Umbilical cord (tissue), 1 donor: ENCODE measurements at regions not wholly inside any gene's neighbourhood (a gene's known extent, or its start where the extent isn't known, plus 50 kb on each side); places are given as distances from the start of the nearest gene placed in this dataset.
"Not testable (repeated sequence)": the region's sequence is repeated elsewhere in the genome, so short reads cannot be mapped to it uniquely, and the experiment has no call there.

Experiments
- DNase-seq: peaks from one replicate; pipeline ENCODE4 v3.0.0-alpha.2; 2015; ENCODE audit warnings: low spot score

DNA sequence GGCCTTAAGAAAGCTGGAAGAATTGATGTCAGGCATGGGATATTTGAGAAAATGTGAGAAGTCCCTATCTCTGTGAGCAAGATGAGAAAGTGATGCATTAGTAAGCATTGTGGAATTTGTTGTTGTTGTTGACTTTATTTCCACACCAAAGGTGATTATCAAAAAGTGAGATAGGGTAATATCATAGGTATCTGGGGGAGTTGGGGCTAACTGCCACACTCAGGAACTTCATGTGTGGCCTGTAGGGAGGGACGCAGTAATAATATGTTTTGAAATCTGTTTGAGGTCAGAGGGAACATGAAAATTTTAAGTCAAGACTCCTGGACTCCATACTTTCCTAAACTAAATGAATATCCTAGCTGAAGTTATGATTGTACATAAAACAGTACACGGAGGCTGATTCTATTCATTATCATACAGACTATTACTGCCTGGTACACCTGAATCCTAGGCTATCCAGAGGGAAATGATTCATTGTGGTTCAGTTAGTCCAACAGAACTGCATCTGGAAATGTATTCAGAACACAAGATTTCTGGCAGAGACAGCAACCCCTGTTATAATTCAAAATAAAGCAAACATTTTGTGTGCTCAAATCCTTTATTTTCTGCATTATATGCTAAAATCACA lies 304.8 kb downstream of the CPS1 start:
- DNase-seq: no peak

- DNase-seq: no peak
Observed at GRCh38 chr2:210862283-210863065, 306.1 kb downstream of the CPS1 start.

DNA sequence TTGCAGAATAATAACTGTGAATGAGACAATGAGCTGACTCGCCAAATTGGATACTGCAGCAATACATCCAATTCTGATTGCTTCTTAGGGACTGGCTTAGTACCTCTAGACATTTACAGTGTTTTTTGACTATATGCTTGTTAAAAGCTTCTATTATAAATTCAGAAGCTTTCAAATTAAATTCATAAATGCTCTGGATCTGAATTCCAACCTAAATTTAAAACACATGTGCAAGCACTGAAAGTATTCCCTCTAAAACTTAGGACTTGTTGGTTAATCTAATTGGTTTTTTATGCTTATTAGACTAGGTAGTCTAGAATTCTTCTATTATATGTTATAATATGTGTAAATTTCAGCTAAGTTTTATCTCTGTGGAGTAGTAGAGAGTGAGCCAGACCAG lies 306.9 kb downstream of the CPS1 start:
- DNase-seq: no peak

DNA sequence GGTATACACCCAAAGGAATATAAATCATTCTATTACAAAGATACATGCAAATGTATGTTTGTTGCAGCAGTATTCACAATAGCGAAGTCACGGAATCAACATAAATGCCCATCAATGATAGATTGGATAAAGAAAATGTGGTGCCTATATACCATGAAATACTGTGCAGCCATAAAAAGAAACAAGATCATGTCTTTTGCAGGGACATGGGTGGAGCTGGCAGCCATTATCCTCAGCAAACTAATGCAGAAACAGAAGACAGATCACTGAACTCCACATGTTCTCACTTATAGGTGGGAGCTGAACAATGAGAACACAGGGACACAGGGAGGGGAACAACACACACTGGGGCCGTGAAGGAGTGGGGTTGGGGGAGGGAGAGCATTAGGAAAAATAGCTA lies 315.2 kb downstream of the CPS1 start:
- not testable (repeated sequence) for DNase-seq

DNA sequence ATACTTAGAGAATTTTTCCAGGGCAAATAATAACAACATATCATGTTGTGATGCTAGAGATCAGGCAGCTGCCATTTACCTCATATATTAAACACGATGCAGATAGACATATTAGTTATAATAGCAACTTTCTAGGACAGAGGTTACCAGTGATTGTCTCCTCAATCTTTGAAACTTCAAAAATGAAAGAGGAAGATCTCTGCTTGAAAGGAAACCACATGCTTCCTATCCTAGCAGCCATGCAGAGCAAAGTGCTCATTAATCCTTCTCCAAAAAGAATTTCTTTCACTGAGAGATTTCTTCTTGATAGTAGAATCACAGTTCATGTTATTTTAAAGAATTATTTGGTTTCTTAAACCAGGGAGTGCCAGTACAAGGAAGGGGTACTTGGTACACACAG lies 317.2 kb downstream of the CPS1 start:
- no peak for DNase-seq

GRCh38 chr2:210884227-210884626 lies 327.8 kb downstream of the CPS1 start:
- DNase-seq: no peak

- no peak for DNase-seq
Observed at GRCh38 chr2:210888035-210888434, 331.6 kb downstream of the CPS1 start.

DNA sequence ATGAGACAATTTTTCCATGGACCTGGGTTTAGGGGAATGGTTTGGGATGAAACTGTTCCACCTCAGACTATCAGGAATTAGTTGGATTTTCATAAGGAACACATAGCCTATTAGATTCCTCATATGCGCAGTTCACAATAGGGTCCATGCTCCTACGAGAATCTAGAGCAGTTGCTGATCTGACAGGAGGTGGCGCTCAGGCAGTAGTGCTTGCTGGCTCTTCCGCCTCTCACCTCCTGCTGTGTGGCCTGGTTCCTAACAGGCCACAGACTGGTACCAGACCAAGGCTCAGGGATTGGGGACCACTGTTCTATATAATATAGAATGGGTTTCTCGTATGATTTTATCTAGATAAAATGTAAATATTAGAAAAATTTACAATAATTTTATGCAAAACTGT lies 338.7 kb downstream of the CPS1 start:
- no peak for DNase-seq

DNA sequence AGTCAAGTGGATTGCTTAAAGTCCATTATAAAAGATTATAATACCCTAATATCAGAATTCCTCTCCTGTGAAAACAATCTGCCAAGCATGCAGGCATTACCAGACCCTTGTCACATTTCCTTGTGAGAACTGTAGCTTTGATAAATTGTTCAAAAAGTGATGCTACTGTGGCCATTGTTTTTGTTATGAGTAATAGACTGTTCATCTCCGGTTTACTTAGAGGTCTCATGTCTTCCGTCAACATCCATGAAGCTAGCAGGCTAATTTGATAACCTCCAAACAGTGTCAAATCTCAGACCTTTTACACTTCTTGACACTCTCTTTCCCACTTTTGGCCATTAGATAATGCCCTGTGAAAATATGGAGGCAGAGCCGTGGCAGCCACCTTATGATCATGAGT lies 342.7 kb downstream of the CPS1 start:
- no peak for DNase-seq

GRCh38 chr2:210901326-210901725 lies 344.9 kb downstream of the CPS1 start:
- DNase-seq: no peak

DNA sequence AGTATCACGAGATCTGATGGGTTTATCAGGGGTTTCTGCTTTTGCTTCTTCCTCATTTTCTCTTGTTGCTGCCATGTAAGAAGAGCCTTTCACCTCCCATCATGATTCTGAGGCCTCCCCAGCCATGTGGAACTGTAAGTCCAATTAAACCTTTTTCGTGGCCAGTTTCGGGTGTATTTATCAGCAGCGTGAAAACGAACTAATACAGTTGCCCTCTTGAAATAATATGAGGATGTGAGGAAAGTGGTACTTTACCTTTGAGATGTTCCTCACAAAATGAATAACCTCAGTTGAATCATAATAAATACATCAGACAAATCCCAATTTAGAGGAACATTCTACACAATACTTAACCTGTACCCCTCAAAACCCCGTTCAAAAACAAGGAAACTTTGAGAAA lies 356.4 kb downstream of the CPS1 start:
- no peak for DNase-seq

DNA sequence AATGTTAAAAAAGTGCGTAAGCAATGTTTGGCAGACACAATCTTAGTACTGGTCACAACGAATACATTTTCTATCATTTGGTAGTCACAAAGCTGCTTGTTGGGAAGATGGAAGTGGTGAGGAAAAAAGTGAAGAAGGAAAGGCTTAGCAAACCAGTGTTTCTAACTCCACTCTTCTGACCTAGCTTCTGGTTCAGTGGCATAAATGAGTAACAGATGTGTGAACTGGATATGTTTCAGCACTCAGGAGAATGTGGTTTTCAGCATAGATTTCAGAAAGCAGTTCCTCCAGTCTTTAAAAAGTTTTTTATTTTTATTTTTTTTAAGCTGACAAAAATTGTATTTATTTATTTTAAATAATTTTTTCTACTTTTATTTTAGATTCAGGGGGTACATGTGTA lies 357.1 kb downstream of the CPS1 start:
- DNase-seq: no peak

- no peak for DNase-seq
Observed at GRCh38 chr2:210915912-210916311, 359.5 kb downstream of the CPS1 start.

DNA sequence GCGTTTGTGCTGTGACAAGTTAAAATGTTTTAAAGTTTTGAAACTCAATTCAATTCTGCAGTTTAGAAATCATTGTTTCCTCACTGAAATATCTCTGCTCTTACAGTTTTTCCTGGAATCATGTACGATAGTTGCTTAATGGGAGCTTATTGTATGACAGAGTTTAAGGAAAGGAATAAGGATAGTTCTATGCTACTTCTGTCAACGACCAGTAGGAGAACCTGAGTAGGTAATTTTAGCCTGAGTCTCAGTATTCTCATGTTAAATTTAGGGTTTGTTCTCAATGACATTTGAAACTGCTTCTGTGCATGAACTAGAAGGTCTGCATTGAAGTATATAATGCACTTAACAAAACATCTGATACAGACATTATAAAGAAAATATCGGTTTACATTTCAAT lies 361.1 kb downstream of the CPS1 start:
- no peak for DNase-seq

GRCh38 chr2:210919128-210919527 lies 362.7 kb downstream of the CPS1 start:
- DNase-seq: no peak

GRCh38 chr2:210922419-210922818 lies 366.0 kb downstream of the CPS1 start:
- DNase-seq: no peak

DNA sequence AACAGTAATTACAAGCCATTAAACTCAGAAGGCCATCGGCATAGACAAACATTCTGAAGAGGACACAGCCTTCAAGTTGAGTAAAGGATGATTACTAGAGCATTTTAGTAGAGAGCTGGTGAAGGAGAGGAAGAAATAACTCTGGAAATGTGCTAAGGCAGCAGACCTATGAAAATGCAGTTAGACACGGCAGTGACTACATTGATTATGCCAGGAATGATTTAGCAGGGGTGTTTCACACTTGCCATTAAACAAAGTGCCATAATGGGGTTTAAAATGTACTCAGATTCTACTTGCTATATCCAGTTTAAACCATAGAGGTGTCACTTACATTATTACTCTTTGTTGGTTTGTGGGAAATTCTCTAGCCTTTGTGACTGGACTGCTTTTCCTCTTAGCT lies 372.3 kb downstream of the CPS1 start:
- DNase-seq: no peak

DNA sequence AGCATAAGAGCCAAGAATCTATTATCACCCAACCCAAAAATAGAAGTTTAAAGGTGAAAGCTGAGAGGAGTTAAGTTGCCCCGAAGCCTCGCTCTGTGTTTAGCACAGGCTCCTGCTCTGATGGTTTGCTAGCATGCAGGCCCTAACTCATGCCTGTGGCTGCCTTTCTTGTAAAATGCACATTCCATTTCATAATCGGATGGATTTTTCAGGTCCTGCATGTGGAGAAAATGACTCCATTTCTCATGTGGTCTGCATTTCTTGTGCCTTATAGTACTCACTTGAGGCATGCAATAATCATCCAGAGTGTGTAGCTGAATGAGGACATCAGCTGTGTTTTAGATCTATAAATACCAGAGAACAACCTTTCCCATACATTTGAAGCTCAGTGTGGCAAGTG lies 381.8 kb downstream of the CPS1 start:
- peak; percentile 57 for DNase-seq

DNA sequence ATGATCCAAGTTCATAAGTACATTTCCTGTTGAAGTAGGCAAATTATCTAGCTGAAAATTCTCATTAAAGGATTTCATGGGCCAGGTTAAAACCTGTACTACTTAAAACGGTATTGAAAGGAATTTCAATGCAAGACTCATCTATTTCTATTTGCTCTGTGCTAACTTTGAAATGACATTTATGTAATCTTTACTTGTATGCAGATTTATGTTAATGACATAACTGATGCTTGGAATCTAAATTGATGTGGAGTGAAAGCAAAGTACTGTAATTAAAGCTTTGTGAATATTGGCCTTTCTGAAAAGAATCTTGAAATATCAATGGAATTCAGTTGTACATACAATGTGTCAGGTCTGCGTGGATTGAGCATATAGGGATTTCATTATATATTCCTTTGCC lies 390.0 kb downstream of the CPS1 start:
- DNase-seq: no peak

DNA sequence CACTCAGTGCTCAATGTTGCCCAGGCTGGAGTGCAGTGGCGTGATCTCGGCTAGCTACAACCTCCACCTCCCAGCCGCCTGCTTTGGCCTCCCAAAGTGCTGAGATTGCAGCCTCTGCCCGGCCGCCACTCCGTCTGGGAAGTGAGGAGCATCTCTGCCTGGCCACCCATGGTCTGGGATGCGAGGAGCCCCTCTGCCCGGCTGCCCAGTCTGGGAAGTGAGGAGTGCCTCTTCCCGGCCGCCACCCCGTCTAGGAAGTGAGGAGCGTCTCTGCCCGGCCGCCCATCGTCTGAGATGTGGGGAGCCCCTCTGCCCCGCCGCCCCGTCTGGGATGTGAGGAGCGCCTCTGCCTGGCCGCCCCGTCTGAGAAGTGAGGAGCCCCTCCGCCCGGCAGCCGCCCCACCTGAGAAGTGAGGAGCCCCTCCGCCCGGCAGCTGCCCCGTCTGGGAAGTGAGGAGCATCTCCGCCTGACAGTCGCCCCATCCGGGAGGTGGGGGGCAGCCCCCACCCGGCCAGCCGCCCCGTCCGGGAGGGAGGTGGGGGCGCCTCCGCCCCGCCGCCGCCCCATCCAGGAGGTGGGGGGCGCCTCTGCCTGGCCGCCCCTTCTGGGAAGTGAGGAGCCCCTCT lies 394.1 kb downstream of the CPS1 start:
- DNase-seq: not testable (repeated sequence)

GRCh38 chr2:210954386-210954907 lies 398.0 kb downstream of the CPS1 start:
- no peak for DNase-seq

DNA sequence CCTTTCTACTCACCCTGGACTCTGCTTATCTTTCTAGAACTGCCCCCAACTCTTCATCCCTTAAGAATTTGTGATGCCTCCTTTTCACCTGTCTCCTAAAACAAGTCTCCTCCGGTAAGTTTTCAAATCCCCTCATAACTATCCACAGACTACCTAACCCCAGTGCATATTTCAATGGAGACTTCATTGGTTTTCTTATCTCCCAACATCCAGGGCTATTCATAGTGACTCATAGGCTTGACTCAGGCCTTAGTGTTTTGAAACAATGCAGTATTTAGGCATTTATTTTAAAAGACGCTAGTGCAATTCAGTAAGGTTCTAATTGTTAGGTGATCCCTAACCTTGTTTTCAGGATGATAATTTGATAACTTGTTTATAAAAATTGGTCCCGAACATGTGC lies 399.2 kb downstream of the CPS1 start:
- DNase-seq: no peak

DNA sequence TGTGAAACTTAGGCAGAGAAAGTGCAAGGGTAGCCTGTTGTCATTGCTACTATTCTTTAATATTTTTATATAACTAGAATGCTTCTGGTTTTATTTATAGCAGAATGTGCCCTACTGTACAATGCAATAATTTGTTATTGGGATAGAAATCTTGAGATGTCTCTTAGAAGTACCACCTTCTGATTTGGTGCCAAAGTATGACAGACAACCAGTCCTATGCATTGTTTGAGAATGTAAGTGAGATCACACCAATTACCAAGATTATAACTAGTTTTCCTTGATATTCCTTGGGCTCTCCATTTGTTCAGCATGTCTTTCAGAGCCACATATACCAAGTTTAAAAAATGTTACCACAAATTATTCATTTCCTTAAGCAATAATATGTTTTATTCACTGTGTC lies 399.7 kb downstream of the CPS1 start:
- DNase-seq: no peak
